ENCODE measurements at regions not wholly inside any gene's neighbourhood (a gene's known extent, or its start where the extent isn't known, plus 50 kb on each side); places are given as distances from the start of the nearest gene placed in this dataset.

- H3K4me3 ChIP-seq (replicated peaks; ENCODE audit: insufficient read depth, low read length), result no peak overlapping the region
- TF ChIP-seq, protein P1, sequence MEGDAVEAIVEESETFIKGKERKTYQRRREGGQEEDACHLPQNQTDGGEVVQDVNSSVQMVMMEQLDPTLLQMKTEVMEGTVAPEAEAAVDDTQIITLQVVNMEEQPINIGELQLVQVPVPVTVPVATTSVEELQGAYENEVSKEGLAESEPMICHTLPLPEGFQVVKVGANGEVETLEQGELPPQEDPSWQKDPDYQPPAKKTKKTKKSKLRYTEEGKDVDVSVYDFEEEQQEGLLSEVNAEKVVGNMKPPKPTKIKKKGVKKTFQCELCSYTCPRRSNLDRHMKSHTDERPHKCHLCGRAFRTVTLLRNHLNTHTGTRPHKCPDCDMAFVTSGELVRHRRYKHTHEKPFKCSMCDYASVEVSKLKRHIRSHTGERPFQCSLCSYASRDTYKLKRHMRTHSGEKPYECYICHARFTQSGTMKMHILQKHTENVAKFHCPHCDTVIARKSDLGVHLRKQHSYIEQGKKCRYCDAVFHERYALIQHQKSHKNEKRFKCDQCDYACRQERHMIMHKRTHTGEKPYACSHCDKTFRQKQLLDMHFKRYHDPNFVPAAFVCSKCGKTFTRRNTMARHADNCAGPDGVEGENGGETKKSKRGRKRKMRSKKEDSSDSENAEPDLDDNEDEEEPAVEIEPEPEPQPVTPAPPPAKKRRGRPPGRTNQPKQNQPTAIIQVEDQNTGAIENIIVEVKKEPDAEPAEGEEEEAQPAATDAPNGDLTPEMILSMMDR (IDR thresholded peaks at IDR 0.05; ENCODE audit: insufficient read depth, low read length), result no peak
- TF ChIP-seq REST (IDR thresholded peaks at IDR 0.05; ENCODE audit: insufficient replicate concordance, low read depth) (no peak), SPI1 (IDR thresholded peaks at IDR 0.05; ENCODE audit: borderline replicate concordance, low read depth) (no peak), POLR2AphosphoS5 (IDR thresholded peaks at IDR 0.05; ENCODE audit: low read depth) (no peak), GABPA (IDR thresholded peaks at IDR 0.05; ENCODE audit: low read depth) (no peak)
- no peak for DNase-seq (ENCODE audit: low read depth in 1 of 2, low spot score in 1 of 2)
- no peaks in the 10 kb centered on the region for H3K27me3 ChIP-seq (ENCODE audit: insufficient read depth, poor library complexity, severe bottlenecking)
- no peak overlapping the region for H3K27ac ChIP-seq (replicated peaks)
Measured at GRCh38 chr6:21773576-21773968, 180.0 kb downstream of the SOX4 start.

DNA sequence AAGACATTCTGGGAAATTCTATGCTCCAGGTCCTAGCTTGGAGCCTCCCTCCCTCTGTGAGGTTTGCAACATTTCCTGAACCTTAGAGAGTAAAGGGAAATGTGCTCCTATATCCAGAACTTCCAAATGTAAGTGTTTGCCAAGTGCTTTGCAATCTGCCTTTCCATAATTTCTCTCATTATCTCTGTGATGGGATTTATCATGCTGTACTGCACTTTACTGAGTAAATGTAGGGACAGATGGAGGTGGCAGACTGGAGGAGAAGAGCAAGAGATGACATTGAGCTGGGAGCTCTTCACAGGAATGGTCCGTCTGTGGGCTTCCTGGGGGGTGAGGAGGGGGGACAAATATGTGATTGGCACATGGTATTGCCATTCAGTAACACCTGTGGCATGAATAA is 184.3 kb downstream of the SOX4 start:
- no peak for DNase-seq (ENCODE audit: low read depth in 1 of 2, low spot score in 1 of 2)
- TF ChIP-seq POLR2AphosphoS5 (IDR thresholded peaks at IDR 0.05; ENCODE audit: low read depth), result no peak
- no peak for TF ChIP-seq SPI1 (IDR thresholded peaks at IDR 0.05; ENCODE audit: borderline replicate concordance, low read depth)
- TF ChIP-seq, protein P1 (IDR thresholded peaks at IDR 0.05; ENCODE audit: insufficient read depth, low read length), result no peak
- TF ChIP-seq REST (IDR thresholded peaks at IDR 0.05; ENCODE audit: insufficient replicate concordance, low read depth), result no peak
- no peak for TF ChIP-seq GABPA (IDR thresholded peaks at IDR 0.05; ENCODE audit: low read depth)
- H3K27me3 ChIP-seq (ENCODE audit: insufficient read depth, poor library complexity, severe bottlenecking), result no peaks in the 10 kb centered on the region
- no peak overlapping the region for H3K27ac ChIP-seq (replicated peaks)
- no peak overlapping the region for H3K4me3 ChIP-seq (replicated peaks; ENCODE audit: insufficient read depth, low read length)

- no peaks in the 10 kb centered on the region for H3K27me3 ChIP-seq (ENCODE audit: insufficient read depth, poor library complexity, severe bottlenecking)
- no peak overlapping the region for H3K4me3 ChIP-seq (replicated peaks; ENCODE audit: insufficient read depth, low read length)
- no peak for DNase-seq (ENCODE audit: low read depth in 1 of 2, low spot score in 1 of 2)
- H3K27ac ChIP-seq (replicated peaks), result no peak overlapping the region
- TF ChIP-seq REST (IDR thresholded peaks at IDR 0.05; ENCODE audit: insufficient replicate concordance, low read depth) (no peak), POLR2AphosphoS5 (IDR thresholded peaks at IDR 0.05; ENCODE audit: low read depth) (no peak), SPI1 (IDR thresholded peaks at IDR 0.05; ENCODE audit: borderline replicate concordance, low read depth) (no peak), GABPA (IDR thresholded peaks at IDR 0.05; ENCODE audit: low read depth) (no peak)
- TF ChIP-seq, protein P1 (IDR thresholded peaks at IDR 0.05; ENCODE audit: insufficient read depth, low read length), result no peak
Measured at GRCh38 chr6:21780141-21780540, 186.6 kb downstream of the SOX4 start.
